GM19238 (cell line): ENCODE measurements at regions not wholly inside any gene's neighbourhood (a gene's known extent, or its start where the extent isn't known, plus 50 kb on each side); places are given as distances from the start of the nearest gene placed in this dataset.

Experiments used
- DNase-seq: peaks from one replicate; pipeline ENCODE4 v3.0.0; 2011; ENCODE audit warnings: low spot score; ENCODE audit not compliant: insufficient read length

GRCh38 chr5:167731951-167732350, 559.5 kb upstream of the WWC1 start:
- no peak for DNase-seq

- DNase-seq: no peak
Measured at GRCh38 chr5:167732499-167732898, 558.9 kb upstream of the WWC1 start.

GRCh38 chr5:167736992-167737391, 554.5 kb upstream of the WWC1 start:
- DNase-seq: no peak

- DNase-seq: no peak
Measured at GRCh38 chr5:167743695-167744464, 547.6 kb upstream of the WWC1 start.

GRCh38 chr5:167745868-167746267, 545.6 kb upstream of the WWC1 start:
- DNase-seq: no peak

- DNase-seq: no peak
Measured at GRCh38 chr5:167750586-167750985, 540.9 kb upstream of the WWC1 start.

GRCh38 chr5:167752936-167753335, 538.5 kb upstream of the WWC1 start:
- DNase-seq: no peak

- DNase-seq: no peak
Measured at GRCh38 chr5:167753725-167754490, 537.5 kb upstream of the WWC1 start.

GRCh38 chr5:167754501-167755021, 536.9 kb upstream of the WWC1 start:
- DNase-seq: no peak

- no peak for DNase-seq
Measured at GRCh38 chr5:167755420-167755819, 536.0 kb upstream of the WWC1 start.

- no peak for DNase-seq
Measured at GRCh38 chr5:167759057-167759821, 532.2 kb upstream of the WWC1 start.

GRCh38 chr5:167763772-167764171, 527.7 kb upstream of the WWC1 start:
- DNase-seq: no peak

GRCh38 chr5:167764641-167765289, 526.7 kb upstream of the WWC1 start:
- no peak for DNase-seq

GRCh38 chr5:167765352-167765751, 526.1 kb upstream of the WWC1 start:
- no peak for DNase-seq

- no peak for DNase-seq
Measured at GRCh38 chr5:167766957-167767356, 524.5 kb upstream of the WWC1 start.

- no peak for DNase-seq
Measured at GRCh38 chr5:167767795-167768194, 523.6 kb upstream of the WWC1 start.

GRCh38 chr5:167769846-167770413, 521.5 kb upstream of the WWC1 start:
- no peak for DNase-seq

- no peak for DNase-seq
Measured at GRCh38 chr5:167770461-167770860, 521.0 kb upstream of the WWC1 start.

- DNase-seq: no peak
Measured at GRCh38 chr5:167771571-167771970, 519.9 kb upstream of the WWC1 start.

- DNase-seq: no peak
Measured at GRCh38 chr5:167773668-167774301, 517.7 kb upstream of the WWC1 start.
